ENCODE measurements at regions not wholly inside any gene's neighbourhood (a gene's known extent, or its start where the extent isn't known, plus 50 kb on each side); places are given as distances from the start of the nearest gene placed in this dataset.

GRCh38 chr6:169079650-169080049, 174.0 kb downstream of the THBS2 start:
- no peak for DNase-seq

DNA sequence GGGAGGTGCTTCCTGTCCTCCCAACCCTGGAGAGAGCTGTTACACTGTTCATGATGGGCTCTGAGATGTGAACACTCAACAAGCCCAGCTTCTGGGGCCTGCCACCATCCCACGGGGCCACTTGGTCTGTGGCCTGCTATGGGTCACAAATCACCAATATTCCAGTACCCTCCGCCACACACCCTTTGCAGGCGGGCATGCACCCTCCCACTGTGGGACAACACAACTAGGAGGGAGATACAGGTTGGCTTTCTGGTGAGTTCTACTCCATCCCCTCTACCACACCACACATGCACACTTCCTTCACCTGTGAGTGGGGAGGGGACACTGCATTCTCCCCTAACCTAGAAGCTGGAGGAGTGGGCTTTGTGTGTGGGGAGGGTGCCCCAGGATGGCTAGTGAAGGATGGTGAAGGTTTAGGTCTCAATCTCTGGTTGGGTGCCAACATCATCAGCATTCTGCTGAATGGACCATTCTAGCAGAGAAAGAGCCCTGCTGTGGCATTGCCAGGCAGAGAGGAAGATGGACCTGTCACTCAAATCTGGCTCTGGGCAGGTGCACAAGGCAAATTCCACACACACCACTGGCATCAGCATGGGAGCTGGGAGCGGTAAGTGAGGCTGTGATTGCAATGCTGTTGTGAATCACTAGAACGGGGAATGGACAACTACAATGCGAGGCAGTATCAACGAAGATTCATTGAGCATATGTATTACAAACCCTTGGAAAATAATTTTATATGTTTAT, 175.1 kb downstream of the THBS2 start:
- DNase-seq = no peak

GRCh38 chr6:169075915-169076654, 177.6 kb downstream of the THBS2 start:
- DNase-seq = no peak

DNA sequence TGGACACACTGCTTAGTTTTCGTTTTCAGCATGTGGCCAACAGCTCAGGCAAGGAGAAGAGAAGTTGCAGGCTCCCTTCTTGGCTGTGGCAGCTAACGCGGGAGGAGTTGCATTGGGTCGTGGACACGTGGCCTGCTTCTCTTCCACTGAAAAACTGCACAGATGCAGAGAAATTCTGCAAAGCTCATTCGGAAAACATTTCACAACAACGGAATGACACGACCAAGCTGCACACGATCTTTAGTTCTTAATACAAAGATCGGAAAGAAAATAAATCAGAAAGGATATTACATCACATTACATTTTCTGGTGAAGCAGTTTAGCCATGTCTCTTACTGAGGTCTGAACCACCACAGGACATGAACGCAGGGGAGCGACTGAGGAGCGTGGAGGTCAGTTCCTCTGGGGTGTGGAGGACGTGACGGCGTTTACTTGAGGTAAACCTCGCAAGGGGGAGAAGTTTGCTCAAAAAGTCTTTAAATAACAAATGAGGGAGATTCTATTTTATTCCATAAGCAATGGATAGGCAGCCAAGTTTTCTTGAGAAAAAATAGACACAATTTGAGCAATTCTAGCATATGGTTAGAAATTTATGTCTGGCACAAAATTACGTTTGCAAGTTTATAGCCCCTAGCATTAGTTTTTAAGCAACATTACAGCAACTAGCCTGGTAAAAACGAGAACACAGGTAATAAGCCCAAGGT, 178.3 kb downstream of the THBS2 start:
- DNase-seq = no peak

DNA sequence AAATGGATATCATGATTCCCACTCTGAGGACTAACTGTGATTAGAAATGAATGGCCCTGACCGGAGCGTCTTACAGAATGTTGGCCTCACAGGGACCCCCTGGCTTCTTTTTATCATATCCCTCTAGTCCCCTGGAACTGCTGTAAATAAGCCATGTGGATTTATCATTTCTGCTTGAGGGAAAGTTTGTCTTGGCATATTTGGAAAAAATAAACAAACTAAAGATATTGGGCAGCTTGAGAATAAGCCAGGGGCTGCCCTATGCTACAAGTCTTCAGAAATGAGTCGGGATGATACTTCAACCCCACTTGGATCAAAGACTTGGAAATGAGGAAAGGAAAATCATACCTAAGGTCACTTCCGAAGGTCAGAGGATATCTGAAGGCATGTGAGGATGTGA, 179.1 kb downstream of the THBS2 start:
- DNase-seq = no peak

DNA sequence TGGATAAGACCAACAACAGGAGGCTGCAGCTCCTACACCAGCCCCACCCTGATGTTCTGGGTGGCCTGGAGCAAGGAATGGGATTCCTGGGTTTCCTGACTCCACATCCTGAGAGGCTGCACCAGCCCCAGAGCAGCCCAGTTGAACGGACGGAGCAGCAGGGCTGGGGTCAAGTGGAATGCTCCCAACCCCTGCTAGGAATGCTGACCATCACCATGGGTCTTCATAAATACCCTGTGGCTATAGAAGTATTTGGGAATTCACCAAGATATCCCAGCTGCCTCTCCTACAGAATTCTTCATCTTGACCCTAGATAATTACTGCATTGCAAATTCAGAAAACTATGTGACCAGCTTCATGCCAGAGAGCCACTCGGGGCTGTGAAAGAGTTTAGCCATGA, 180.3 kb downstream of the THBS2 start:
- DNase-seq = no peak

- DNase-seq = no peak
Observed at GRCh38 chr6:169072127-169073042, 181.3 kb downstream of the THBS2 start.

DNA sequence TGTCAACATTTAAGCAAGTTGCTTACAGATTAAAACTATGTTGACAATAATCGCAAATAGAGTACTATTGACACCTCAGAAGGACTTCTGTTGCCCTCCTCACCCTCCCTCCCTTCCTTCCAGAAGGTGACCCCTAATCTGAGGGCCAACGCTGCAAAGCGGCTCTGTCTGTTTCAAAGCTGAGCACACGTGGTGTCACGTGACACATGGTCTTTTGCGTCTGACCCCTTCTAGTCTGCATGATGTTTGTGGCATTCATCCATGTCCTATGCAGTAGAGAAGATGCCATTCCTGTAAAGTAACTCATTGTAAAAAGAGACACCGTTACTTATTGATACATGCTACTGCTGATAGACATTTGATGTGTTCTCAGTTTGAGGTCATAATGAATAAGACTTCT, 182.3 kb downstream of the THBS2 start:
- DNase-seq = no peak

DNA sequence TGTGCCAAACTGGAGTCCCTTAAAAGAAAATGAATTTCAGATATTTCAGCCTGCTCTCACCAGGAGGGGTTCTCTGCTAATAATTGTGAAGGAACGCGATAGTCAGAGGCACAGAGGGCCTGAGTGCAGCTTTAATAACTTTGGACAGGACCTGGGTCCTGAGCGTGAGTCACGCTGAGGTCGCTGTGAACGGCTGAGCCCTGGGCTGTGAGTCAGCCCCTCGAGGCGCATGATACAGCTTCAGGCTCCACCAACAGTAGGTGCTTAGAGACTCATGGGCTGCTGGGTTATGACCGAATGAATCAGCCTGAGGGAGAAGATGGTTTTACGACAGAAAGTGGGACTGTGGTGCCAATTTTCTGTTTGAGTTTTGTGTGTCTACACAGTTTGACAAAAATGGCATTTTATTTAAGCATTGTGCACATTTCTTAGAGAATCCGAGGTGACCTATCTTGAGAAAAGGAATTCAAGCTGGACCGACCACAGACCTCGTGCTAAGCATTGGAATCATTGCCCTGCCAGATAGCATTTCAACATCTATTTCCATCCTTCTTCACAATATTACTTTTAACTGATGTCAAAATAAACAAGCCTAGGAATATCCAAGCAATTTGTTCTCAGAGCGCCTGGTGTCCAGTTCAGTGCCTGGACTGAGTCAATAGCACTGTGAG, 183.0 kb downstream of the THBS2 start:
- no peak for DNase-seq

DNA sequence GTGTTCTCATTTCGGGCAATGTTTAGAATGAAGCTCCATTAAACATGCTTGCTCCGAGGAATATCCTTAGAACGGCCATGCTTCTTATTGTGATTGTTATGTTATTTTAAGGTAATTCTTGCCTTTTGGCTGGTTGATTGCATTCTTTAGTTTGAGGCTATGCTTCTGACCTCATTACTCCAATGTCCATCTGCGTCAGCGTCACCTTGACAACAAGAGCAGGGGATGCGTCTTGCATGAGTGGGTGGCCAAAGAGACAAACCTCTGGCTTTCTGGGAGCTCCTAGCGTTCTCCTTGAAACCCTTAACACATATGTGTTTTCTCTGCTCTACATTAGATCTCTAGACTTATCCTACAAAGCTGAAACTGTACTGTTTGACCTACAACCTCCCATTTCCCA, 184.3 kb downstream of the THBS2 start:
- DNase-seq = no peak

- DNase-seq = no peak
Observed at GRCh38 chr6:169064194-169064593, 189.5 kb downstream of the THBS2 start.

GRCh38 chr6:169062272-169062671, 191.4 kb downstream of the THBS2 start:
- DNase-seq = no peak

DNA sequence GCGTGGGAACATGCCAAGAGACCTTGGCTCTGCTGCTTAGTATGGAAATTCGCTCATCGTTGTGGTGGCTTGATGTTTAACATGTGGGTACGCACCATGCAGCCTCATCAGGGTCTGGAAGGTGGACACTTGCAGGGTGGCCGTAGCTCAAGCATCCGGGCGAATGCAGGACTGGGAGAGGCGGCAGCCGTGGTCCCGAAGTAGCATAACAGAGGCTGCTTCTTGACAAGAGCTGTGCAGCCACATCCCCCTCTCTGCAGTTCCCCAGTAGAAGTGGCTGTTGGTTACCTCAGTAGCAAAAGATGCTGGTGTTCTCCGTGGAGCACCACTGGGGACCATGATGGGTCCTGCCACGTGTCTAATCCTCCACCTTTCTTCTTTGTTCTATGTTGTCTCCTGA, 195.0 kb downstream of the THBS2 start:
- no peak for DNase-seq

DNA sequence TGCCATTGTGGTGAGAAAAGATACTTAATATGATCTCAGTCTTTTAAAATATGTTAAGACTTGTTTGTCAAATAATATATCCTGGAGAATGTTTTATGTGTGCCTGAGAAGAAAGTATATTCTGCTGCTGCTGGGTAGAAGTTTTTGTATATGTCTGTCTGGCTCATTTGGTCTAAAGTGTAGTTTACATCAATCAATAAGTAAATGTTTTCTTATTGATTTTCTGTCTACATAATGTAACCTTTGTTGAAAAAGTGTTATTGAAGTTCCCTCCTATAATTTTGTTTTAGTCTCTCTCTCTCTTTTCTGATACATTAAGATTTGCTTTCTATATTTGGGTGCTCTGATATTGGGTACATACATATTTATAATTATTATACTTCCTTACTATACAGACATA, 201.2 kb downstream of the THBS2 start:
- no peak for DNase-seq

GRCh38 chr6:169051371-169051770, 202.3 kb downstream of the THBS2 start:
- no peak for DNase-seq

- no peak for DNase-seq
Observed at GRCh38 chr6:169048865-169049205, 204.8 kb downstream of the THBS2 start.

DNA sequence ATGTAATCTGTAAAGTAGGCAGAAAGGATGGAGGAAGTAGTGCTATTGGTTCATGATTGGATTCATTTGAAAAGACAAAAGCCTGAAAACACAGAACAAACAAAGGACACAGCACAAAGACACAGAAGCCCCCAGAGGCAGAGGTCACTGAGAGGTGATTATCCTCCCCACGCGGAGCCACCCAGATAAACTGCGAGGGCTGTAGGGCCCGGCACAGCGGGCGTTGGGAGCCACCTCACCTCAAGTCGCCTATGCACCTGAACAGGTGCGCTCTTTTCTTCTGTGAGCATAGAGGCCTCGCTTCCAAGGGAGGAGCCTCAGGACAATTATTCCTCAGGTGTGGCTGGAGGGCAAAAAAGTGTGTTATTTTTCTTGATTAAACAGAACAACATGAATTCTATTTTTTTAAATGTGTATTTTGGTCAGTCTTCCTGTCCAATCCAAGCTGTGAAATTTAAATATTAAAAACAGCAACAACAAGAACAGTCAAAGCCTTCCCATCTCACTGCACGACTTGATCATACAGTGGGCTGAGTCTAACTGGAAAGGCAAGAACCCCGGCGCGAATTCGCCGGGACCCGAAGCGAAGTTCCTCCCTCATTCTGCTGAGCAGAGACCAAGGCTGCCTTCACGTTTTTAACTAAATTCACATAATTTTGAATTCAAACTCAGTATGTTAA, 205.3 kb downstream of the THBS2 start:
- DNase-seq = no peak

DNA sequence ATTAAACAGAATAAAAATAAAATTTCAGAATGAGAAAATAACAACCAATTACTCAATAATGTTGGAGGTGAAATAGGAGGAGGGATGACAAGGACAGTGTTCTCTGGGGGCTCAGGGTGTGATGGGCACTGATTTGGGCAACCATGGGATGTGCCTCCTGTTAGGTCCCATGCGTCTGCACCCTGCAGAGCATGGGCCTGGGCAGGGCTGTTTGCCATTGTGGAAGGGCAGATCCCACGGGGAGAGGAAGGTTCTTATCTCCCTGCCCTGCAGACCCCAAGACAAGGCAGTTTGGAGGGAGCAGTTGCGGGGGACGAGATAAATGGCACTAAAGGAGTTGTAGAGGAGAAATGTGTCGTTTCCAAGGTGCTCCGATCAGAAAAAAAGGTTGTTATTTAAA, 206.3 kb downstream of the THBS2 start:
- DNase-seq = no peak

DNA sequence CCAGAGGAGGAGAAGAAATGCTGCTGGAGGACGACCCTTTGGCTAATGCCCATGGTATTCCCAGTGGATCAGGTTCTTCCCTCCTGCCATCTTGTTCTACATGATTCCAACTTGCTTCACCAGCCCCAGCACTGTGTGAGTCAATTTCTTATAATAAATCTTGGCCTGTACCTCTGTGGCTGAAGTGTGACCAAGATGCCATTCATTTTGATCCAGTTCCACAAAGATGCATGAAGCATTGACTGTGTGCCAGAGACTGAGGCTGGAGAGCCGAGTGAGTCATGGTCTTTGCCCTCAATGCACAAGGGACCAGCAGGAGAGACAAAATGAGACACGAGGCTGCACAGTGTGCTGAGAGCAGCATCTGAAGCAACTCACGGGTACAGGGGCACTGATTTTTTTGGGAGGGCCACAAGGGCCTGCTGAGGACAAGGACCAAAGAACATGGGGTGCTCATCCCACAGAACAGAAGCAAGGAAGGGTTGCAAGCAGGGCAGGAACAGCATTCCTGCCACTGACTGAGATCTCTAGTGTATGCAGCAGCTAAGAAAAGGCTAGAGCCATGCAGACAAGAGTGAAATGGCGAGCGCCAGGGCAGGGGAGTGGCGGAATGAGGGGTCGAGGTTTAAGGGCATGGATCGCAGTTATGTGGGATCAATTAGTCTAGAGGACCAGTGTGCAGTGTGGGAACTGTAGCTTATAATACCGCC, 207.0 kb downstream of the THBS2 start:
- DNase-seq = no peak

GRCh38 chr6:169046021-169046420, 207.6 kb downstream of the THBS2 start:
- DNase-seq = no peak

- DNase-seq = no peak
Observed at GRCh38 chr6:169045486-169045885, 208.2 kb downstream of the THBS2 start.
